Fibroblast of skin of right quadriceps (primary cell): ENCODE measurements at regions not wholly inside any gene's neighbourhood (a gene's known extent, or its start where the extent isn't known, plus 50 kb on each side); places are given as distances from the start of the nearest gene placed in this dataset.
"Not testable (repeated sequence)": the region's sequence is repeated elsewhere in the genome, so short reads cannot be mapped to it uniquely, and the experiment has no call there.

ENCODE experiments used
- DNase-seq: peaks from one replicate; pipeline ENCODE4 v3.0.0-alpha.2; 2013

DNA sequence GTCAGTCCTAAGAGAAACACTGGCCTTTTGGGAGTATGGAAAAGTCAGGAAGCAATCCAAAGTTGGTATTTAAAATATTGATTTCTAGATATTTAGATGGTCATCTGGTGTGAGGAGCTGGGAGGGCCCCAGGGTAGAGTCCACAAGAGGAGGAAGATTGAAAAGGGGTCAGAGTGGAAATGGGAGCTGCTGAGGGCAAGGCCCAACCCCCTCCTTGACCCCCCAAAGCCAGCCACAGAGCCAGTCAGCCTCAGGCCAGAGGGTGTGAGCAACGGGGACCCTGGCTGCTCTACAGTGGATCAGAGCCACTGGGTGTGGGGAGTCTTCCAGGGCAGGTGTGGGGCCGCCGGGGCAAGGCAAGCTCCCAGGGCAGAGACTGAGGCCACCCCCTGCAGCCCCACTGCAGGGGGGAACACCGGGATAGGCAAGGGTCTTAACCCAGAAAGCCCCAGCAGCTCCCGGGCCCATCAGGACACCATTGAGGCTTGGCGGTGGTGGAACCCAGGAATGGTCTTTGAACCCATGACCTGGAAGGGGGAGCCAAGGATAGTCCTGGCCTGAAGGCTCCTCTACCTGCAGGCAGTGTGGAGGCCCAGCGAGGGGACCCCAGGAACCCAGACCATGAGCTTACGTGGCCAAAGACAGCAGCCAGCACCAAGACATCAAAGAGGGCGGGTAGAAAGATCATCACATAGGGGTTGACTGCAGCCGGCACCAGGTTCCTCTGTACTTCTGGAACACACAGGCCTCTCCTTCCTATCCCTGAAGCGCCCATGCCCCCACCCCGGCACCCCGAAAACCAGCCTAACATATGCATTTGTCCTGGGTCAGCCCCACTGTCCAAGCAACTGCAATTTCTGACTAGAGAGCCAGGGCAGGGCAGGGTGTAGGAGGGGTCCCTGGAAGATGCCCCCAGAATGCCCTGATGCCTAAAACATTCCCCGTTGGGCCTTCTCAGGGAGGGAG, 51.3 kb upstream of the CSPG4 start:
- DNase-seq: not testable (repeated sequence)

- DNase-seq: no peak
These were observed 50.5 kb upstream of the CSPG4 start for GRCh38 chr15:75763137-75763611.
